Neutrophil (primary cell): ENCODE measurements at regions not wholly inside any gene's neighbourhood (a gene's known extent, or its start where the extent isn't known, plus 50 kb on each side); places are given as distances from the start of the nearest gene placed in this dataset.

Source experiments
- H3K27ac ChIP-seq: fragments of 200-600 bp; sonication (generic); 2 replicates; pipeline ENCODE4 v1.5.1; 2016; ENCODE audit warnings: mild to moderate bottlenecking, moderate library complexity
- H3K27me3 ChIP-seq: fragments of 200-600 bp; sonication (generic); 2 replicates; pipeline ENCODE4 v1.6.0; 2016; ENCODE audit warnings: mild to moderate bottlenecking
- H3K36me3 ChIP-seq: fragments of 200-600 bp; sonication (generic); 2 replicates; pipeline ENCODE4 v1.5.1; 2017
- H3K4me1 ChIP-seq, 2 experiments: fragments of 200-600 bp in 1 of 2; sonication (generic) in 1 of 2; 1 replicate in 1 of 2; 2 replicates in 1 of 2; pipeline versions ENCODE4 v1.5.1 to v1.6.1; 2013 to 2016; ENCODE audit warnings: low read depth in 1 of 2, low read length in 1 of 2, mild to moderate bottlenecking in 1 of 2, moderate library complexity in 1 of 2; ENCODE audit not compliant: control insufficient read depth in 1 of 2, insufficient read depth in 1 of 2
- H3K4me3 ChIP-seq, 2 experiments: fragments of 200-600 bp in 1 of 2; sonication (generic) in 1 of 2; 1 replicate in 1 of 2; 2 replicates in 1 of 2; pipeline ENCODE4 v1.5.1; 2013 to 2016; ENCODE audit warnings: low read depth in 1 of 2, low read length in 1 of 2, mild to moderate bottlenecking in 1 of 2, moderate library complexity in 1 of 2
- H3K9me3 ChIP-seq: fragments of 200-600 bp; sonication (generic); 2 replicates; pipeline ENCODE4 v1.5.1; 2016
- TF ChIP-seq, protein P1 (sequence below): fragments of 200-600 bp; sonication (generic); IDR thresholded peaks from 2 replicates; pipeline ENCODE4 v1.5.1; 2016; ENCODE audit warnings: antibody characterized with exemption

DNA sequence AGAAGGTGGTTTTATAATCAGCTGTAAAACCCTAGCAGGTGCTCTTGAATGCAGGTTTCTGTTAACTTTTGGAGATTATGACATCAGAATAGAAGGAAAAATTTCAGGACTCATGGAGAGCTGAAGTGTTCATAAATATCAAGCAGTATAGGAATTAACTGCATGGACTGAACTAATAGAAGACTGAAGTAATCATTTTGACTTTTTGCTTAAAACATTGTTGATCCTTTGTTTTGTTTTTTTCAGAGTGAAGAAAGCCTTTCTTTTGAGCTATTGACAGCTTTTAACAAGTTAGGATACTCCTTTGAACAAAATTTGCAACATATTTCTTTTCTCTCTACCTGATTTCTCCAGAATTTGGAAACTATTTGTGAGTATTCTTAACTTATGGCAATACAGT lies 70.6 kb upstream of the DAZL start:
- H3K36me3 ChIP-seq: no peaks in the 10 kb centered on the region
- H3K4me1 ChIP-seq: no peaks in the 10 kb centered on the region
- TF ChIP-seq, protein P1, sequence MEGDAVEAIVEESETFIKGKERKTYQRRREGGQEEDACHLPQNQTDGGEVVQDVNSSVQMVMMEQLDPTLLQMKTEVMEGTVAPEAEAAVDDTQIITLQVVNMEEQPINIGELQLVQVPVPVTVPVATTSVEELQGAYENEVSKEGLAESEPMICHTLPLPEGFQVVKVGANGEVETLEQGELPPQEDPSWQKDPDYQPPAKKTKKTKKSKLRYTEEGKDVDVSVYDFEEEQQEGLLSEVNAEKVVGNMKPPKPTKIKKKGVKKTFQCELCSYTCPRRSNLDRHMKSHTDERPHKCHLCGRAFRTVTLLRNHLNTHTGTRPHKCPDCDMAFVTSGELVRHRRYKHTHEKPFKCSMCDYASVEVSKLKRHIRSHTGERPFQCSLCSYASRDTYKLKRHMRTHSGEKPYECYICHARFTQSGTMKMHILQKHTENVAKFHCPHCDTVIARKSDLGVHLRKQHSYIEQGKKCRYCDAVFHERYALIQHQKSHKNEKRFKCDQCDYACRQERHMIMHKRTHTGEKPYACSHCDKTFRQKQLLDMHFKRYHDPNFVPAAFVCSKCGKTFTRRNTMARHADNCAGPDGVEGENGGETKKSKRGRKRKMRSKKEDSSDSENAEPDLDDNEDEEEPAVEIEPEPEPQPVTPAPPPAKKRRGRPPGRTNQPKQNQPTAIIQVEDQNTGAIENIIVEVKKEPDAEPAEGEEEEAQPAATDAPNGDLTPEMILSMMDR: no peak
- no peak overlapping the region for H3K4me3 ChIP-seq
- no peak overlapping the region for H3K27ac ChIP-seq
- H3K9me3 ChIP-seq: peaks cover 4% of the 10 kb centered on the region
- H3K27me3 ChIP-seq: no peaks in the 10 kb centered on the region

DNA sequence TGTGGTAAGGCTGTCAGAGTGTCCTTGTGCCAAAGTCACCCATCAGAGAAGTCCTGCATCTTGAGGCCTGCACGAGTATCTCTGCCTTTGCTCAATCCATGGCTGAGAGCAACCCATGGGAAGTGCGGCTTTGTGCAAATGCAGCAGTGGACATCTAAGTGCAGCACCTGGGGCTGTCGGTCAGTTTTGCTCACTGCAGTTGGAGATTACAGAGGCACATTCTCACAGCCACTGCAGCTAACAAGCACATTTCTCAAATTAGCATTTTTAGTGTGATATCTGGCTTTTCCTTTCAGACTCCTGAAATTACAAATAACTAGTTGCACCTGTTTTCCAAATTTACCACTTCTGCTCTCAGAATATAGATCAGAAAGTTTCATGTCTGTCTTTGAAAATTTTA lies 81.5 kb upstream of the DAZL start:
- Histone ChIP-seq H3K27me3 (no peaks in the 10 kb centered on the region), H3K4me3 (no peak overlapping the region), H3K36me3 (no peaks in the 10 kb centered on the region), H3K27ac (no peak overlapping the region), H3K4me1 (no peaks in the 10 kb centered on the region), H3K9me3 (no peaks in the 10 kb centered on the region)
- TF ChIP-seq, protein P1: no peak

DNA sequence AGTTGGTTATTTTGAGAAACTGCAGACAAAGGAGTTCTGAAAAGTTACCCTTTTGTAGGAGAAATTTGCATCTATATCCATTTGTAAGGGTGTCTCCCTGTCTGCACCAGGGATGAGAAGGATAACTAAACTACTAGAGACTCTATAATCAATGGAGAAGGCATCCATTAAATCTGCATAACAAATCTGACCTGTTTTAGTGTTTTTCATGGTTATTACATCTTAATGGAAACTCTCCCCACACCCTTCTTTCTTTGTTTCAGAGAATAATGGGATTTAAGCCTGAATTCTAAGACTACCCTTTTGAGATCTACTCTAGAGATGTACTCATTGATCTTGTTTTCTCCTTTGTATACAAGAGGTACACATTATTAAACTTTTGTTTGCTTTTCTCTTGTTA lies 82.0 kb upstream of the DAZL start:
- no peaks in the 10 kb centered on the region for H3K36me3 ChIP-seq
- no peak overlapping the region for H3K27ac ChIP-seq
- TF ChIP-seq, protein P1: no peak
- H3K9me3 ChIP-seq: no peaks in the 10 kb centered on the region
- H3K4me1 ChIP-seq: no peaks in the 10 kb centered on the region
- H3K27me3 ChIP-seq: no peaks in the 10 kb centered on the region
- H3K4me3 ChIP-seq: no peak overlapping the region

DNA sequence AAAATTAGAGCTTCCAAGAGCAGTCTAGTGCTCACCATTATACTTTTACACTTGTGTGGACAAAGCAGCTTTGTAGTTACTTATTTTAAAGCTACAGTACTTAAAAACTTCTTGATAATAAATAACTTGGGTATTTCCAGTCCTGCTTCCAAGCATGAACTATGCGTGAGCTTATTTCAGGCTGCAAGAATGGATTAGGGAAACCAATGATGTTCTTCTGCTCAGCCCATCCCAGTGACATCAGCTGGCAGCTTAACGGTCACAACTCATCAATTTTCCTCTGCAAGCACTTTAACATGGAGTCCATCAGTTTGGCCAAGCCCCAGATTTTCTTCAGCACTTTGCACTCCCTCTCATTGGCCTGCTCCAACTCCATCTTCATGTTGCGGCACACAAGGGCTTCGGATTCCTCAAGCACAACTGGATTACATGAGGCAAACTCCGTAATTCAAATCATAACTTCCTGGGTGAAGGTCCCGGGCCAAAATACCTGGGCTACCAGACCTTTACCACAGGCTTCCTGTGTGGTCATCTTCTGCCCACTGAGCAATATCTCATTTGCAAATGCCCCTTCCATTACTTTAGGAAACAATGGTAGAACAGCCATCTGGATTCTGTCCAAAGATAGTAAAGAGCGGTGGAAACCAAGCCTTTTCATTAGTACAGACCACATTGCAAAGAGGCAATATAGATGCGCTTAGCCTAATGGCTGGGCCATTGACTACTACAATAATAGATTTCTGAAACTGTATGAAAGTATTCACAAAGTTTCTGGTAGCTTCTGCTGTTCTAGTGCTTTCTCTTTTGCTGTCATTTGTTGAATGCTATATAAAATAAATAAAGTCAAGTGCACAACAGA lies 87.5 kb upstream of the DAZL start:
- Histone ChIP-seq H3K27ac (no peak overlapping the region), H3K27me3 (no peaks in the 10 kb centered on the region), H3K4me3 (no peak overlapping the region), H3K9me3 (no peaks in the 10 kb centered on the region), H3K36me3 (no peaks in the 10 kb centered on the region), H3K4me1 (peaks cover 3% of the 10 kb centered on the region in 2 experiments)
- TF ChIP-seq, protein P1: no peak

DNA sequence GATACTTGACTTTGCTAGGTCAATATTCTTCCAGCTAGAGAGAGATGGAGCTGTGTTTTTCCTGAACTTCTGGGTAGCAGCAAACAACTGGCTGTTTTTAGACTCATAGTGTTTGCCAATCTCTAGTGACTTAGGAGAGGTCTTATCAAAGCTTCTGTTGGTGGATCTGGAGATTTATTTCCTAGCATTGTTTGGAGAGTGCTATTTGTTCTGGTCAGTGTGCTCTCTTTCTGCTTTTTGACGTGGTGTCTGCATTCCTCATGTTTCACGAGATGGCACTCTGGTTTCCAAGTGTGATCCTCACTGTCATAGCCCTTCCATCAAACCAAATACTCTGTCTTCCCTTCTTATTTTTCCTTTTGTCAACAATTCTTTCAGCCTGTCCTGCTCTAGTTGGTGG lies 88.6 kb upstream of the DAZL start:
- Histone ChIP-seq H3K27ac (no peak overlapping the region), H3K36me3 (no peaks in the 10 kb centered on the region), H3K27me3 (no peaks in the 10 kb centered on the region), H3K4me3 (no peak overlapping the region), H3K4me1 (peaks cover 8 to 10% of the 10 kb centered on the region in 2 experiments), H3K9me3 (no peaks in the 10 kb centered on the region)
- TF ChIP-seq, protein P1: no peak
